Mesenchymal stem cell (in vitro differentiated cells and primary cell): ENCODE measurements at regions not wholly inside any gene's neighbourhood (a gene's known extent, or its start where the extent isn't known, plus 50 kb on each side); places are given as distances from the start of the nearest gene placed in this dataset.

Experiments used
- DNase-seq: peaks from one replicate; pipeline ENCODE4 v3.0.0-alpha.2; 2013
- H2AFZ ChIP-seq: one replicate; pipeline ENCODE4 v1.6.1; 2013; ENCODE audit warnings: low read depth, mild to moderate bottlenecking, control low read depth, inconsistent platforms, low read length, moderate library complexity
- H2AK5ac ChIP-seq: 2 replicates; pipeline ENCODE4 v1.6.1; 2013; ENCODE audit warnings: low read length, moderate library complexity, mild to moderate bottlenecking, inconsistent platforms; ENCODE audit not compliant: severe bottlenecking
- H2BK120ac ChIP-seq: one replicate; pipeline ENCODE4 v1.6.1; 2013; ENCODE audit warnings: low read depth, mild to moderate bottlenecking, inconsistent platforms, low read length, moderate library complexity
- H2BK12ac ChIP-seq, 2 experiments: one replicate each; pipeline ENCODE4 v1.6.1; 2013; ENCODE audit warnings: inconsistent platforms in 2 of 2, low read length in 2 of 2, mild to moderate bottlenecking in 2 of 2, moderate library complexity in 2 of 2, control low read depth in 1 of 2
- H2BK15ac ChIP-seq: one replicate; pipeline ENCODE4 v1.6.1; 2013; ENCODE audit warnings: mild to moderate bottlenecking, low read depth, inconsistent platforms; ENCODE audit not compliant: poor library complexity, severe bottlenecking
- H2BK5ac ChIP-seq: 2 replicates; pipeline ENCODE4 v1.6.1; 2013; ENCODE audit warnings: low read depth, mild to moderate bottlenecking, low read length, control low read depth, inconsistent platforms; ENCODE audit not compliant: poor library complexity, severe bottlenecking
- H3K14ac ChIP-seq, 2 experiments: one replicate each; pipeline ENCODE4 v1.6.1; 2013; ENCODE audit warnings: inconsistent platforms in 2 of 2, low read length in 2 of 2, control low read depth in 1 of 2, mild to moderate bottlenecking in 1 of 2, moderate library complexity in 1 of 2
- H3K18ac ChIP-seq, 2 experiments: one replicate each; pipeline ENCODE4 v1.6.1; 2013; ENCODE audit warnings: inconsistent platforms in 2 of 2, low read length in 2 of 2, control low read depth in 1 of 2, low read depth in 1 of 2, mild to moderate bottlenecking in 1 of 2
- H3K23ac ChIP-seq, 2 experiments: one replicate each; pipeline ENCODE4 v1.6.1; 2013; ENCODE audit warnings: inconsistent platforms in 2 of 2, low read length in 2 of 2, mild to moderate bottlenecking in 2 of 2, moderate library complexity in 2 of 2, control low read depth in 1 of 2
- H3K27ac ChIP-seq: 2 replicates; pipeline ENCODE4 v1.5.1; 2013; ENCODE audit warnings: mild to moderate bottlenecking, moderate library complexity, low read length, control low read depth, inconsistent platforms; ENCODE audit not compliant: poor library complexity, severe bottlenecking
- H3K27me3 ChIP-seq, 2 experiments: 2 replicates each; pipeline versions ENCODE4 v1.6.1 to v1.7.0; 2013; ENCODE audit warnings: low read length in 2 of 2, mild to moderate bottlenecking in 2 of 2, moderate library complexity in 2 of 2, control low read depth in 1 of 2, inconsistent platforms in 1 of 2; ENCODE audit not compliant: control insufficient read depth in 1 of 2, insufficient read depth in 1 of 2
- H3K36me3 ChIP-seq, 2 experiments: 2 replicates each; pipeline versions ENCODE4 v1.6.1 to v1.7.0; 2013; ENCODE audit warnings: low read length in 2 of 2, control low read depth in 1 of 2, inconsistent platforms in 1 of 2, low read depth in 1 of 2, mild to moderate bottlenecking in 1 of 2; ENCODE audit not compliant: insufficient read depth in 2 of 2, control insufficient read depth in 1 of 2
- H3K4ac ChIP-seq, 2 experiments: one replicate each; pipeline ENCODE4 v1.6.1; 2013; ENCODE audit warnings: inconsistent platforms in 2 of 2, low read length in 2 of 2, mild to moderate bottlenecking in 2 of 2, moderate library complexity in 2 of 2, control low read depth in 1 of 2, low read depth in 1 of 2
- H3K4me1 ChIP-seq: 2 replicates; pipeline ENCODE4 v1.6.1; 2013; ENCODE audit warnings: low read depth, low read length, control low read depth; ENCODE audit not compliant: control insufficient read depth, insufficient read depth
- H3K4me2 ChIP-seq: 2 replicates; pipeline ENCODE4 v1.6.1; 2013; ENCODE audit warnings: low read length, mild to moderate bottlenecking, inconsistent platforms; ENCODE audit not compliant: poor library complexity, severe bottlenecking
- H3K4me3 ChIP-seq, 2 experiments: 2 replicates each; pipeline versions ENCODE4 v1.5.1 to v1.7.0; 2013; ENCODE audit warnings: low read length in 2 of 2, mild to moderate bottlenecking in 2 of 2, control low read depth in 1 of 2, low read depth in 1 of 2; ENCODE audit not compliant: insufficient read depth in 1 of 2
- H3K79me1 ChIP-seq: replicated peaks from 2 replicates; pipeline ENCODE4 v1.6.1; 2013; ENCODE audit warnings: mild to moderate bottlenecking, control low read depth, low read length, inconsistent platforms; ENCODE audit not compliant: poor library complexity, severe bottlenecking
- H3K9ac ChIP-seq: 2 replicates; pipeline ENCODE4 v1.7.0; 2013; ENCODE audit warnings: mild to moderate bottlenecking, low read length, moderate library complexity
- H3K9me3 ChIP-seq: 2 replicates; pipeline ENCODE4 v1.7.0; 2013; ENCODE audit warnings: mild to moderate bottlenecking, low read length; ENCODE audit not compliant: control insufficient read depth
- H4K8ac ChIP-seq: one replicate; pipeline ENCODE4 v1.6.1; 2013; ENCODE audit warnings: inconsistent platforms, mild to moderate bottlenecking, low read length, moderate library complexity
- H4K91ac ChIP-seq: one replicate; pipeline ENCODE4 v1.6.1; 2013; ENCODE audit warnings: mild to moderate bottlenecking, low read length, inconsistent platforms
- WGBS: methylation state at CpG from one replicate; pipeline ENCODE4 v1.1.7; 2013; ENCODE audit warnings: mixed read lengths; 5-methylcytosine and 5-hydroxymethylcytosine counted together

DNA sequence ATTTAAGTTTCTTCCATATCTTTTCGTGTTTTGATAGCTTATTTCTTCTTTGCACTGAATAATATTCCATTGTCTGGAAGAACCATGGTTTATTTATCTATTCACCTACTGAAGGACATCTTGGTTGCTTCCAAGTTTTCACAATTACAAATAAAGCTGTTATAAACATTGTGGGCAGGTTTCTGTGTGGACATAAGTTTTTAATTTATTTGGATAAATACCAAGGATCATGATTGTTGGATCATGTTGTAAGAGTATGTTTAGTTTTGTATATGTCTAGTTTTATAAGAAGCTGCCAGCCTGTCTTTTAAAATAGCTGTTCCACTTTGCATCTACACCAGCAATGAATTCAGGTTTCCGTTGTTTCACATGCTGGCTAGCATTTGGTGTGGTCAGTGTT is 339.4 kb downstream of the CDH11 start:
- no peaks in the 10 kb centered on the region for H3K36me3 ChIP-seq
- no peaks in the 10 kb centered on the region for H3K27me3 ChIP-seq
- H3K9ac ChIP-seq: no peak overlapping the region
- H2AFZ ChIP-seq: no peak overlapping the region
- no peak overlapping the region for H4K91ac ChIP-seq
- no peaks in the 10 kb centered on the region for H3K9me3 ChIP-seq
- no peak overlapping the region for H3K23ac ChIP-seq
- no peak overlapping the region for H3K4ac ChIP-seq
- WGBS: no CpG with 5 or more reads among the region's 2 CpGs
- H2BK12ac ChIP-seq: no peak overlapping the region
- no peak overlapping the region for H2BK120ac ChIP-seq
- no peak overlapping the region for H3K4me2 ChIP-seq
- H3K18ac ChIP-seq: no peak overlapping the region
- H2AK5ac ChIP-seq: no peak overlapping the region
- H2BK5ac ChIP-seq: no peak overlapping the region
- no peak overlapping the region for H3K14ac ChIP-seq
- H3K4me1 ChIP-seq: no peaks in the 10 kb centered on the region
- no peak overlapping the region for H2BK15ac ChIP-seq
- no peak for DNase-seq
- no peak overlapping the region for H3K27ac ChIP-seq
- no peaks in the 10 kb centered on the region for H3K79me1 ChIP-seq
- H4K8ac ChIP-seq: no peak overlapping the region
- no peak overlapping the region for H3K4me3 ChIP-seq

DNA sequence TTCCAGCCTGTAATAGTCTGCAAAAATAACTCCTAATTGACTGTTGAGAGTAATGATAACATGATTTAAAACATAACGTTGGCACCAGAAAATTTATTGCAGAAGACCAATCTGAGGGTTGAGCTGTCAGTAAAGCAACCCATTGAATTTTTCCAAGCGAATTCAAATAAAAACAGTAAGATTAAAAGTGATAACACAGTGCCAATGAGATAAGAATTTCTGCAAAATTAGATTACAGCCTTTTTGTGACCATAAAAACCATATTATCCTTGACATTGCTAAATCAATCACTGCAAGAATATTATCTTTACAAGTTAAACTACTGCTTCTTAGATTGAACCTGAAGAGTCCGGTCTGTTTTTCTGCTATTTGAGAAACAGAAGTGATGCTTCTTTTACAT is 341.4 kb downstream of the CDH11 start:
- Histone ChIP-seq H3K9me3 (no peaks in the 10 kb centered on the region), H3K4ac (no peak overlapping the region), H3K27me3 (no peaks in the 10 kb centered on the region), H3K4me2 (no peak overlapping the region), H3K4me1 (no peaks in the 10 kb centered on the region), H4K91ac (no peak overlapping the region), H2BK12ac (no peak overlapping the region), H3K27ac (no peak overlapping the region), H2AFZ (no peak overlapping the region), H3K14ac (no peak overlapping the region), H3K79me1 (no peaks in the 10 kb centered on the region), H3K36me3 (no peaks in the 10 kb centered on the region), H3K23ac (no peak overlapping the region), H3K18ac (no peak overlapping the region), H3K9ac (no peak overlapping the region), H3K4me3 (no peak overlapping the region), H2AK5ac (no peak overlapping the region), H2BK120ac (no peak overlapping the region), H2BK15ac (no peak overlapping the region), H2BK5ac (no peak overlapping the region), H4K8ac (no peak overlapping the region)
- DNase-seq: no peak
- WGBS: 100% methylated on average over 1 of the region's 3 CpGs

DNA sequence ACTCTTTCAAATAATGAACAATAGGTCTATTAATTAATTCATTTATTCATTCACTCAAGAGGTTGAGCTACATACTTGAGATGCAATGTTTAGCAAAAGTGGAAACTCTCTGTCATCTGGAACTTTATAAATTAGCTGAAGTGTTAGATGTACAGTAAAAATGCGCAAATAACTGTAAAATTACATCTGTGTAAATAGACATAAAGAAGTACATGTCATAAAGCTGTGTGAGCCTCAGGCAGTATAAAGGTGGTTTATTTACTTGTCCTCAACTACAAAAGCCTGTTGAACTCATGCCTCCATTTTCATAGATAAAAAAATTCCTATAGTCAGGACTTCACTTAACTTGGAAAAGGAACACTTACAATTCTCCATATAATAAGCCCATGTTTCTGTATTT is 343.1 kb downstream of the CDH11 start:
- Histone ChIP-seq H3K36me3 (no peaks in the 10 kb centered on the region), H2AFZ (no peak overlapping the region), H2BK5ac (no peak overlapping the region), H3K9ac (no peak overlapping the region), H3K4me1 (no peaks in the 10 kb centered on the region), H4K8ac (no peak overlapping the region), H2BK15ac (no peak overlapping the region), H3K27me3 (no peaks in the 10 kb centered on the region), H3K18ac (no peak overlapping the region), H3K27ac (no peak overlapping the region), H3K9me3 (no peaks in the 10 kb centered on the region), H4K91ac (no peak overlapping the region), H3K4me3 (no peak overlapping the region), H3K4me2 (no peak overlapping the region), H2BK120ac (no peak overlapping the region), H2AK5ac (no peak overlapping the region), H3K14ac (no peak overlapping the region), H2BK12ac (no peak overlapping the region), H3K23ac (no peak overlapping the region), H3K79me1 (no peaks in the 10 kb centered on the region), H3K4ac (no peak overlapping the region)
- no peak for DNase-seq
- WGBS: no CpG with 5 or more reads among the region's 1 CpG

DNA sequence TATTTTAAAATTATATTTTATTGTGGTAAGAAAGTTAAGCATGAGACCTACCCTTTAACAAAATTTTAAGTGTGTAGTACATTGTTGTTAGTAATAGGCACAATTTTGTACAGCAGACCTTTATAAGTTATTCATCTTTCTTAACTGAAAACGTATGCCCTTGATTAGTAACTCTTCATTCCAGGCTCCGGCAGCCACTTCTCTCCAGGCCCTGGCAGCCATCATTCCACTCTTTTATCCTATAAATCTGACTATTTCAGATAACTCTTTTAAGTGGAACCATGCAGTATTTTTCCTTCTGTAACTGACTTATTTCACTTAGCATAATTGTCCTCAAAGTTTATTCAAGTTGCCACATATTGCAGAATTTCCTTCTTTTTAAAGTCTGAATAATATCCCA is 348.2 kb downstream of the CDH11 start:
- H3K23ac ChIP-seq: no peak overlapping the region
- H2BK15ac ChIP-seq: no peak overlapping the region
- H2AFZ ChIP-seq: no peak overlapping the region
- no peak overlapping the region for H3K27ac ChIP-seq
- no peaks in the 10 kb centered on the region for H3K36me3 ChIP-seq
- no peak for DNase-seq
- no peak overlapping the region for H3K4me2 ChIP-seq
- 72% methylated on average over 2 of the region's 2 CpGs for WGBS
- H4K8ac ChIP-seq: no peak overlapping the region
- H2AK5ac ChIP-seq: no peak overlapping the region
- no peak overlapping the region for H3K14ac ChIP-seq
- H3K18ac ChIP-seq: no peak overlapping the region
- H3K9me3 ChIP-seq: no peaks in the 10 kb centered on the region
- no peak overlapping the region for H3K4me3 ChIP-seq
- no peak overlapping the region for H4K91ac ChIP-seq
- H3K4me1 ChIP-seq: peaks cover 3% of the 10 kb centered on the region
- H3K4ac ChIP-seq: no peak overlapping the region
- no peak overlapping the region for H2BK120ac ChIP-seq
- no peak overlapping the region for H3K9ac ChIP-seq
- no peak overlapping the region for H2BK12ac ChIP-seq
- H3K27me3 ChIP-seq: no peaks in the 10 kb centered on the region
- no peaks in the 10 kb centered on the region for H3K79me1 ChIP-seq
- H2BK5ac ChIP-seq: no peak overlapping the region
